ENCODE measurements at regions not wholly inside any gene's neighbourhood (a gene's known extent, or its start where the extent isn't known, plus 50 kb on each side); places are given as distances from the start of the nearest gene placed in this dataset.

DNA sequence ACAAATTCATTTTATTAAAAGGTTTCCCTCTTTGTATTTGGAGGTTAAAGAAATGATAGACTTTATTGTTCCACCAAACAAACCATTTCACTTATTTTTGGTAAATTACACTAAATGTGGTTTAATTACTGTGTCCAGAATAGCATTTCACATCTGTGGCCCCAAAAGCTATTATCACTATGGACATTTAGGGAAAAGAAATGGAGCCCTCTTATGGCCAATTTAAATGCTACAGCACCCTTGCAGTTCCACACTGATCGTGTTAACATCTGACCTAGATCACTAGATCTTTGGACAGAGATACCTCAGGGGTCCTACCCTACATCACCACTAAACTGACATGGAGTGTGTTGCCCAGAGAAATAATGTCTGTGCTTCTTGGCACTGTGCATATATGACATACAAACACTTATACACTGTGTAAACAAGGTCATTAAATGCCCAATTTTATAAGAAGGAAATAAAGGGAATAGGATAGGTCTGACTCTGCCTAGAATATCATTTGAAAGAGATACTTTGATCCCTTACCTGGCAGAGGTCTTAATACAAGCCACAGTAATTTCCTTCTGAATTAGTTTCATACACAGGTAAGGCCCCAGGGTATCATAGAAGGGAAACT, 163.9 kb downstream of the KDR start:
- no peak overlapping the region for H3K4me3 Mint-ChIP-seq
- H3K4me1 Mint-ChIP-seq (ENCODE audit: low read depth), result peaks cover 3% of the 10 kb centered on the region
- no peak overlapping the region for H3K27ac Mint-ChIP-seq
- H3K9me3 Mint-ChIP-seq, result no peaks in the 10 kb centered on the region
- peaks cover 5% of the 10 kb centered on the region for H3K27me3 Mint-ChIP-seq (ENCODE audit: low read depth)
- no peaks in the 10 kb centered on the region for H3K36me3 Mint-ChIP-seq (ENCODE audit: low read depth)

DNA sequence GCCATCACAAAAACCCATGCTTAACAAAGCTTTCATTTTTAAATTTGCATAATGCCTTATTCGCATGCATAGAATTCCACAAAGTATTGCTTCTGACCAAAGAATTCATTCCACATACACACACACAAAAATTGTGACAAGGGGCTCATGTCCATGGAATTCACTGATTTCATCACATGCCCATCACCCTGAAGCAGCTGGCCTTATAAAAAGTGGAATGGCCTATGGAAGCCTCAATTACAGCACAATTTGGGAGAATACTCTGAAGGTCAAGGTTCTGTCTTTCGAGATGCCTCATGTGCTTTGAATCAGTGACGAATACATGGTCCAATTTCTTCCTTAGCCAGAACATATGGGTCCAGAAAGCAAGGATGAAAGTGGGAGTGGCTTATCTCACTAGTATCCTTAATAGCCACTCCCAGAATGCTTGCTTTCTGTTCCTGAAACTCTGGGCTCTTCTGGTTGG, 165.7 kb downstream of the KDR start:
- Mint-ChIP-seq H3K36me3 (ENCODE audit: low read depth) (no peaks in the 10 kb centered on the region), H3K9me3 (no peaks in the 10 kb centered on the region), H3K4me1 (ENCODE audit: low read depth) (peaks cover 3% of the 10 kb centered on the region), H3K27ac (no peak overlapping the region), H3K27me3 (ENCODE audit: low read depth) (peaks cover 3% of the 10 kb centered on the region), H3K4me3 (no peak overlapping the region)

DNA sequence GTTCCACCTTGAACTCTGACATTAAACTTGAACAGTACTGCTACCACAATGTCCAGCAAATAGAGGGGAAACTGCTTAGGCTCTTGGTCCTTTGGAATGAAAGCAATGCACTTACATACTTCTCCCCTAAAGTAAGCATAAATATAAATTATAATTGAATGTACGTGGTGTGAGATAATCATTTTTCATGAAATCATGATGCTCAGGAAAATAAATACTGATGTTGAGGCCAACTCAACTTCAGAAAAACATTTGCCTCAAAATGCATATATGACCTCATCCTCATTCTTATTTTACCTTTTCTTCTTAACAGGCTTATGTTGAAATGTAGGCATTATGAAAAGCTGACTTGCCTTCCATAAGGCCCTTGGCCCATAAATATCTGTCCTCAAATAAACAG, 166.3 kb downstream of the KDR start:
- H3K27me3 Mint-ChIP-seq (ENCODE audit: low read depth), result peaks cover 3% of the 10 kb centered on the region
- no peak overlapping the region for H3K27ac Mint-ChIP-seq
- peaks cover 3% of the 10 kb centered on the region for H3K4me1 Mint-ChIP-seq (ENCODE audit: low read depth)
- no peaks in the 10 kb centered on the region for H3K36me3 Mint-ChIP-seq (ENCODE audit: low read depth)
- no peak overlapping the region for H3K4me3 Mint-ChIP-seq
- H3K9me3 Mint-ChIP-seq, result no peaks in the 10 kb centered on the region

DNA sequence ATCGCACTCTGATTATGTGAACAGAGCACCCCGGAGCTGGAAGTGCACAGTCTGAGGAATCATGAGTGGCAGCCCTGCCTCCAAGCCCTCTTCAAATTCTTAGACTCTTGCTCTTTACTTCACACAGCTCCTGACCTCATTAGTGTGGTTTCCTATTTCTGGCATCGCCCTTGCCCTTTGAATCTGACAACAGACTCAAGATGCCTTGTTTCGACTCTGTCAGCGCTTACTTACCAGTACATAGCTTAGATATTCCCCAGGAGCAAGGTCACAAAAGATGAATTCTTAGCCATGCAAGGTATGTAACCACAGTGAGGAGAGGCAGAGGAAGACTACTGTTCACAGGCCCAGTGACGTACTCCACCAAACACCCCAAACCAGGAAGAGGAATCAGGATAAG, 167.2 kb downstream of the KDR start:
- Mint-ChIP-seq H3K4me1 (ENCODE audit: low read depth) (peaks cover 3% of the 10 kb centered on the region), H3K27me3 (ENCODE audit: low read depth) (peaks cover 3% of the 10 kb centered on the region), H3K9me3 (no peaks in the 10 kb centered on the region), H3K36me3 (ENCODE audit: low read depth) (no peaks in the 10 kb centered on the region), H3K27ac (no peak overlapping the region), H3K4me3 (no peak overlapping the region)

DNA sequence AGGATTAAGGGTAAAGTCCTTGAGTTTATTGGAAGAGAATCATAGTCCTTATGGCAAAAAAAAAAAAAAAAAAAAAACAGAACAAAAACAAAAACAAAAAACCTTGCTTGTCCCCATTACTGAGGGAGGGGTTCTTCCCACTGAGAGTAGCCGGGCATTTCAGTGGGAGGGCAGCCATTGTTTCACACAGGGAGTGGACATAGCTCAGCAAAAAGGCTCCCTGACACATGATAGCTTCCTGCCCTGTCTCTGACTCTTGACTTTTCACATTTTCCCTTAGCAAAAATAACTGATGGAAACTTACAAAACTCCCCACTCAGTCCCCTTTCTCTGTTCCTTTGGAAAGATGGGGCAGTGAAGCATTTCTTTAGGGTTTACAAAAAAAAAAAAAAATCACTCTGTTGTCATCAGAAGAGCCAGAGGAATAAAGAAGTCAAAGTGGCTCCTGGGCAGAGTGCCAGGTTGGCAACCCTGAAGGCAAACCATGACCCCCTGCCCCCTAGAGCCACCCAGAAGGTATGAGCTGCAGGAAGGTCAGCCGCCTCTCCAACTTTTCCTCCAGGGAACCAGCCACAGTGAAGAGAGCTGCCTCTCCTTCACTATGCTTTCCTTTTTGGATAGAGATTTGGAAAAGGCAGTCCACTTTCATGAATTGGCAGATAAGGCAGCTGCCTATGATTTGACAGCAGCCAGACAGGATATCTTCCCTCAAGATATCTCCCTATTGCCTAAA, 170.6 kb downstream of the KDR start:
- no peak overlapping the region for H3K27ac Mint-ChIP-seq
- H3K4me1 Mint-ChIP-seq (ENCODE audit: low read depth), result peaks cover 3% of the 10 kb centered on the region
- no peak overlapping the region for H3K4me3 Mint-ChIP-seq
- H3K9me3 Mint-ChIP-seq, result no peaks in the 10 kb centered on the region
- H3K36me3 Mint-ChIP-seq (ENCODE audit: low read depth), result no peaks in the 10 kb centered on the region
- H3K27me3 Mint-ChIP-seq (ENCODE audit: low read depth), result no peaks in the 10 kb centered on the region

DNA sequence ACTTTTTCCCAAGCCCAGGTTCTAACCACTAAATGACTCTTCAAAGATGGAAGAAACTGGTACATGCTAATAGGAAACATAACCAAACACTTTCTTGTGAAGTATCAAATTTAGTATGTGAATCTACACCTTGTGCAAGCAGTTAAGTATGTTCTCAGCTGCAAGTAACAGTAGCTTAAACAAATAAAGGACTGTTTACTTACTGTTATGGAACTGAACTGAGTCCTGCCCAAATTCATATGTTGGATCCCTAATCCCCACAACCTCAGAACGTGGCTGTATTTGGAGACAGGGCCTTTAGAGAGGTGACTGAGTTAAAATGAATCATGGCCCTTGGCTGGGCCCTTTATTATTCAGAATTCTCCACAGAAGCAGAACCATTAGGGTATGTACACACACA, 178.7 kb downstream of the KDR start:
- Mint-ChIP-seq H3K27ac (no peak overlapping the region), H3K4me3 (no peak overlapping the region), H3K9me3 (no peaks in the 10 kb centered on the region), H3K36me3 (ENCODE audit: low read depth) (peaks cover 1% of the 10 kb centered on the region), H3K4me1 (ENCODE audit: low read depth) (peaks cover 20% of the 10 kb centered on the region), H3K27me3 (ENCODE audit: low read depth) (no peaks in the 10 kb centered on the region)

DNA sequence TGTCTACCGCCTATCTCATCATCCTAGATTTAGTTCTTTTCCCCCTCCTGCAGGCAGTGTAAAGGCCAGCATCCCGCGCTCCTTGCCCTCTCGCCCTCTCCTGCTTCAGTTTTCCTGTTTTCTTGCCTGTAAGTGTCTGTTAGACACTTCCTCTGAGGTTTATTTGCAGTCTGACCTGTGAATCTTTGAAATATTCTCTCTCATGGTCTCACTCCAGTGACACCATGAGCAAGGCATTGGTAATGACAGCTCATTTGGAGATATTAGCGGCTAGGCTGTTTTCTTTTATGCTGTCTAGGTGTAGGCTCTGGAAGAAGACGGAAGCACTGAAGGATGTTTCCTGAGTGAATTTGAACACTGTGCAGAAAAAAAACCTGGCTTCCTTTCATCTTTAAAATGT, 179.6 kb downstream of the KDR start:
- H3K27me3 Mint-ChIP-seq (ENCODE audit: low read depth), result no peaks in the 10 kb centered on the region
- no peak overlapping the region for H3K27ac Mint-ChIP-seq
- peaks cover 29% of the 10 kb centered on the region for H3K4me1 Mint-ChIP-seq (ENCODE audit: low read depth)
- peaks cover 1% of the 10 kb centered on the region for H3K36me3 Mint-ChIP-seq (ENCODE audit: low read depth)
- H3K4me3 Mint-ChIP-seq, result no peak overlapping the region
- no peaks in the 10 kb centered on the region for H3K9me3 Mint-ChIP-seq

DNA sequence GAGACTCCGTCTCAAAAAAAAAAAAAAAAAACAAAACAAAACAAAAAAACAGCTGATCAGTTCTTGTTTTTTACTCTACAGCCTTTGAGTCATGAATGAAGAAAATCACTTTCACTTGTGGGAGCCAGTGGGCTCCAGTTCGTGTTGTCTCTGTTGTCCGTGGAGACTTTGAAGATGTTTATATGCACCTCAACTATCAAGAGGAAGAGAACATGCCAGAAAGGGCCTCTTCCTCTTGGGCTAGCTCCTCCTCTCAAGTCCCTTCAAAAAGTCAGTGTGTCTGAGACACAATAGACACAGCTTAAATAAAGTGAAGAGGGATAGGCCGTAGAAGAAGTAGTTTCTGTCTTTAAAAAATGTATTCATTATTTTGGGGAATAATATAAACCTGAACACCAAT, 182.7 kb downstream of the KDR start:
- Mint-ChIP-seq H3K4me3 (peak overlapping the region; percentile 35), H3K27ac (peak overlapping the region; percentile 82), H3K27me3 (ENCODE audit: low read depth) (peaks cover 3% of the 10 kb centered on the region), H3K36me3 (ENCODE audit: low read depth) (no peaks in the 10 kb centered on the region), H3K4me1 (ENCODE audit: low read depth) (peaks cover 34% of the 10 kb centered on the region), H3K9me3 (no peaks in the 10 kb centered on the region)

DNA sequence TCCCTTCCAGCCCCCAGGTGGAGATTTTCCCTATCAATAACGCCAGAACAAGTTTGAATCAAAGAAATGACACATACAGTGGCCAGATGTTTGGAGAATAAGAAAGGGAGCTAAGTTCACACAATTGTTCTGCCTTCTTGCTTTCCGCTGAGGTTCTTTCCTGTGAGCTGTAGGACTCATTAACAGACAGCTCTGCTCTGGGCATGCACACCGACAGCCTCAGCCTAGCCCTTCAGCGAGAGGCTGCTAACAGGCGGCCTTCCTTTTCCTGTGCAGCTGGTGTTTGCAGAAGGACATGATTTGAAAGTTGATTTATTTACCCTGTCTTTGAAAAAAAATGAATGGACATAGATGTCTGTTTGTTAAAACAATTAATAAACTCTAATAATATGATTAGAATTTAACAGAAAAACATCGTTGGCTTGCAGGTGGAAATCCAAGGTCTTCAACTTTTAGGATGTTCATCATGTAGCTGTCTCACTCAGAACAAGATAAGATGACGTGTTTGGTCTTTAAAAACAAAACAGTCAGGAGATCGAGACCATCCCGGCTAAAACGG, 183.3 kb downstream of the KDR start:
- Mint-ChIP-seq H3K27ac (peak overlapping the region; percentile 85), H3K4me3 (peak overlapping the region; percentile 68), H3K27me3 (ENCODE audit: low read depth) (peaks cover 3% of the 10 kb centered on the region)

DNA sequence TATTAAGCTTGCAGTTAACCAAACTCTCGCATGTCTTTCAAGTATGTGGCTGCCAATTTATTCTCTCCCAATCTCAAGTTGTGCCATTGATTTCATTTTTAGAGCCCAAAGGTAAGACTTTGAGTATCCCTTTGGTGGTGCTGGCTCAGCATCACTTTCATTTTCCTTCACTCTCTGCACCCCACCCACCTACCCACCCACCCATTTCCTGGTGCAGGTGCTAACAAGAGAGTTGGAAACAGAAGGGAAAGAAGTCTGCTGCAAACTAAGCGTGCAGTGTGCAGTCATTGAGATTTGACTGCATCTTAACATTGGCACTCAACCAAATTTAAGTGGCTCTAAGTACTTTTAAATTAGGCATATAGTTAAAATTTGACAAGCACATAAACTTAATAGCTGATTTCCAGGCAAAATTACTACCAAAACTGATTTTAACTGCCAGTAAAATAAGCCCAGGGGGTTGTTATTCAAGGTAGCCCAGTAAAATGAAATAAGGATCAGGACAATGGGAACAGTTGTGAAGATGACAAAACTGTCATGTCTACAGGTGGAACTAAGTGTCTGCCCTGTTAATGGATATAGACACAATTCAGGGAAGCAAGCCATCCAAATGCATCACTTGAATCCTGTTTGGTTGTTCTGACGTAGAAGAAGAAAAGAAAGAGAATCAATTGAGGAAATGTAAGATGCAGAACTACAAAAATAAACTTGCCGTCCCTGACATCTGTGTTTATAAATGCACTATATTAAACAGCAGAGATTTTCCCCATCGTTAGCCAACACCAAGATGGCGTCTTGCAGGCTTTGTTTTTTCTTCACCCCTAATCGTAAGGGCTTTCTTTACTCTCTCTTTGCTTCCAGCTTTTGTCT, 184.2 kb downstream of the KDR start:
- Mint-ChIP-seq H3K4me1 (ENCODE audit: low read depth) (peaks cover 34% of the 10 kb centered on the region), H3K4me3 (peak overlapping the region; percentile 68), H3K36me3 (ENCODE audit: low read depth) (no peaks in the 10 kb centered on the region), H3K27ac (peak overlapping the region; percentile 85), H3K9me3 (no peaks in the 10 kb centered on the region), H3K27me3 (ENCODE audit: low read depth) (peaks cover 3% of the 10 kb centered on the region)

More for the DNA sequence above, 183.3 kb downstream of the KDR start:
- H3K9me3 Mint-ChIP-seq, result no peaks in the 10 kb centered on the region
- H3K4me1 Mint-ChIP-seq (ENCODE audit: low read depth), result peaks cover 34% of the 10 kb centered on the region
- H3K36me3 Mint-ChIP-seq (ENCODE audit: low read depth), result no peaks in the 10 kb centered on the region

DNA sequence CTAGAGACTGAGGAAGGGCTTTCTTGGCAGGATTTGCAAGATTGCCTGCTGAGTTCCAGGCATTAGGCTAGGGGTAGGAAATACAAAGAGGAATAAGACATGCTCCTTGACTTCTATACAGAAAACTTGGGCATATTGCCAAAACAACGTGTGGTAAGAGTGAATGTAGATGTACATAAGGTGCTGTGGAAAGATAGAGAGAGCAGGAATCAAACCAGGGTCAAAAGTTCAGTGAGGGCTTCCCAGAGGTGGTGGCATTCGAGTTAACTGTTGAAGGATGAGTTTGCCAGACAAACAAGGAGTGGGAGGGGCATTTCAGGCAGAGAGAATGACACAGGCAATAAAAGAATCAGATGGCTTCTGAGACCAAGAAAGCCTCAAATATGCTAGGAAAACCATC, 187.9 kb downstream of the KDR start:
- Mint-ChIP-seq H3K27ac (no peak overlapping the region), H3K4me1 (ENCODE audit: low read depth) (peaks cover 20% of the 10 kb centered on the region), H3K4me3 (no peak overlapping the region)

DNA sequence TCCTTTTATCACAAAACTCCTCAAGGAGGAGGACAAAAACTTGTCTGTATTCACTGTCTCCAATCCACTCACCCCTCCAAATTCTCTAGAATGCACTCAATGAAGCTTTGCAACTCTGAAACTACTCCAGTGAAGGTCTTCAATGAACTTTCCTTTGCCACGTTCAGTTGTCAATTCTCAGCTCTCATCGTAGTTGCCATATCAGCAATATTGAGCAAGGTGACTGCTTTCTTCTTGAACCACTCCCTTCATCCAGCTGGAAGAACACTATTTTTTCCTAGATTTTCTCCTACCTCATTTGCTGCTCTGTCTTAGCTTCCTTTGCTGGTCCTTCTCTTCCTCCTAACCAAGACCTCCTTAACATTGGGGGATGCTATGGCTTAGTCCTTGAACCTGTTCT, 191.8 kb downstream of the KDR start:
- no peaks in the 10 kb centered on the region for H3K9me3 Mint-ChIP-seq
- H3K36me3 Mint-ChIP-seq (ENCODE audit: low read depth), result no peaks in the 10 kb centered on the region
- no peak overlapping the region for H3K4me3 Mint-ChIP-seq

More for the DNA sequence above, 187.9 kb downstream of the KDR start:
- Mint-ChIP-seq H3K27me3 (ENCODE audit: low read depth) (peaks cover 6% of the 10 kb centered on the region), H3K36me3 (ENCODE audit: low read depth) (no peaks in the 10 kb centered on the region), H3K9me3 (no peaks in the 10 kb centered on the region)

DNA sequence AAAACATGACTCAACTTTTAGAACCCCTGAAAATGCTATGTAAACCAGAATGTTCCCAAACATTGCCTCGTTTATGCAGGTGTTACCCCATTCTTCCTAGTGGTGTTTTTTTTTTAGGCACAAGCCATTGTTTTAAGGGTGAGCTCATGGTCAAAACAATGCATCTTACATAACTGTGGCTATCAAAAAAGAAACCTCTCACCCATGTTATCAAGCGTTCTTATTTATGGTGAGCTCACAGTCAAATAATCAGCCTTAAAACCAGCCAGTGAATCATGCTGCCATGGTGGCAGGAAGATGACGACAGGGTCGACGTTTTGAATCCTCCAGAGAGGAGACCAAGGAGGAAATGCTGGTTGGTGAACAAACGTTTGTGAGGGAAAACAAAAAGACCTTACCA, 195.2 kb downstream of the KDR start:
- no peaks in the 10 kb centered on the region for H3K27me3 Mint-ChIP-seq (ENCODE audit: low read depth)
- no peak overlapping the region for H3K4me3 Mint-ChIP-seq
- no peaks in the 10 kb centered on the region for H3K4me1 Mint-ChIP-seq (ENCODE audit: low read depth)
- no peak overlapping the region for H3K27ac Mint-ChIP-seq
- no peaks in the 10 kb centered on the region for H3K9me3 Mint-ChIP-seq
- H3K36me3 Mint-ChIP-seq (ENCODE audit: low read depth), result no peaks in the 10 kb centered on the region

More for the DNA sequence above, 191.8 kb downstream of the KDR start:
- no peak overlapping the region for H3K27ac Mint-ChIP-seq
- no peaks in the 10 kb centered on the region for H3K4me1 Mint-ChIP-seq (ENCODE audit: low read depth)
- H3K27me3 Mint-ChIP-seq (ENCODE audit: low read depth), result peaks cover 4% of the 10 kb centered on the region

DNA sequence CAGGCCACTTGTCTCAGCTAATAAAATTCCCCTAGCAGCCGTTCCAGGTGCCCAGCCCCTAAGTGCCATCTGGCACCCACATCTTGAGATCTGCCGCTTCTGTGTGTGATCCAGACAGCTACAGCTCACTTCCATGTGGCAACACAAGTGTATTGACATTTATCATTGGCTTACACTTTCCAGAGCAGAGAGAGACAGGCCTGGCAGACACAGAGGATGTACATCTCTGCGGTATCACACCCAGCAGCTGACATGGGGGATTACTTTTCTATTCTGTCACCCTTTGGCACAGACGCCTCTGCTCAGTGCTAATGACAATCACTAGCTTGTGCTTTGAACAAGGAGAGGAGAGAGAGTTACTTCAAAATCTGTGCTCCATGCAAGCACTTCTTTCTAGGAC, 195.9 kb downstream of the KDR start:
- Mint-ChIP-seq H3K27ac (no peak overlapping the region), H3K27me3 (ENCODE audit: low read depth) (no peaks in the 10 kb centered on the region), H3K4me1 (ENCODE audit: low read depth) (no peaks in the 10 kb centered on the region), H3K4me3 (no peak overlapping the region), H3K9me3 (peaks cover under 1% of the 10 kb centered on the region), H3K36me3 (ENCODE audit: low read depth) (no peaks in the 10 kb centered on the region)

All from T-helper 1 cell treated with Interleukin-12 subunit alpha and Interleukin-12 subunit beta and Interleukin-4 antibody, amounts not matched to agents 30 μg/mL and 1 μg/mL, for 36 hours (primary cell).